ENCODE measurements at regions not wholly inside any gene's neighbourhood (a gene's known extent, or its start where the extent isn't known, plus 50 kb on each side); places are given as distances from the start of the nearest gene placed in this dataset.

DNA sequence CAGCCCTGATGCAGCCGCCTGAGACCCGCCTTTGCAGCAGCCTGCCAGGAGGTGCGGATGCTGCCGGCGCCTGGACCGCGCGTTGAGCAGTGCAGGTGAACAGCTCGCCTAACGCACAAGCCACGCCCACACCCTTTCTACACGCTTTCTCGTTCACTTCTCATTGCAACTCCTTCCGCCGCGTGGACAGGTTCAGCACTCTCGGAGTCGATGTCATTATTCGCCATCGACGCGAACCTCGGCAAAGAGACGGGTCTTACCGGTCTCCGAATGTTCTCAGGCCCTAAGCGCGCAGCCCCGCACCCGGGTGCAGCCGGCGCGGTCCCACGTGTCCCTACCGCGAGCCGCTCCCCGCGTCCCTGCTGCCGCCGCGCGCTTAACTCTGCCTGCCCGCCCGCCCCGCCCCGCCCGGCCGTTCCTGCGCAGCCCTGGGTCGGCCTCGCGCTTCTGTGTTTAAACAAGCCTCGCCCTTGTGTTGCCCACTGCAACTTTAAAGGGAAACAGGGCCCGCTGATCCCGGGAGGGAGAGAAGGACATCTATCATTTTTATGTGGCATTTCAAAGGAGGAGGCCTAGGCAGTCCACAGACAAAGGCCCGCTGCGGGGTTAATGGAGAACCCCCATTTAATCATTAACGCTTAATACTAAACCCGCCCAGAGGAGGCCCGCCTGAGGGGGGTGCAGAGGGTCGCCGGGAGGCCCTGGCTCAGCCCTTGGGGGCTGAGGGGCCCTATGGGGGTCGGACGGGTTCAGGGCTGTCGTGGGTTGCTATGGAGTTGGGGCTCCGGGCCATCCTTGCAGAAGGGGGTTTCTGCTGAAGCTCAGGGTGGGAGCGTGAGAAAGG, 128.5 kb downstream of the WDR11 start (continued):
- TF ChIP-seq, protein P1, sequence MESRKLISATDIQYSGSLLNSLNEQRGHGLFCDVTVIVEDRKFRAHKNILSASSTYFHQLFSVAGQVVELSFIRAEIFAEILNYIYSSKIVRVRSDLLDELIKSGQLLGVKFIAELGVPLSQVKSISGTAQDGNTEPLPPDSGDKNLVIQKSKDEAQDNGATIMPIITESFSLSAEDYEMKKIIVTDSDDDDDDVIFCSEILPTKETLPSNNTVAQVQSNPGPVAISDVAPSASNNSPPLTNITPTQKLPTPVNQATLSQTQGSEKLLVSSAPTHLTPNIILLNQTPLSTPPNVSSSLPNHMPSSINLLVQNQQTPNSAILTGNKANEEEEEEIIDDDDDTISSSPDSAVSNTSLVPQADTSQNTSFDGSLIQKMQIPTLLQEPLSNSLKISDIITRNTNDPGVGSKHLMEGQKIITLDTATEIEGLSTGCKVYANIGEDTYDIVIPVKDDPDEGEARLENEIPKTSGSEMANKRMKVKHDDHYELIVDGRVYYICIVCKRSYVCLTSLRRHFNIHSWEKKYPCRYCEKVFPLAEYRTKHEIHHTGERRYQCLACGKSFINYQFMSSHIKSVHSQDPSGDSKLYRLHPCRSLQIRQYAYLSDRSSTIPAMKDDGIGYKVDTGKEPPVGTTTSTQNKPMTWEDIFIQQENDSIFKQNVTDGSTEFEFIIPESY (IDR thresholded peaks at IDR 0.05) = no peak
- TF ChIP-seq, protein P2, sequence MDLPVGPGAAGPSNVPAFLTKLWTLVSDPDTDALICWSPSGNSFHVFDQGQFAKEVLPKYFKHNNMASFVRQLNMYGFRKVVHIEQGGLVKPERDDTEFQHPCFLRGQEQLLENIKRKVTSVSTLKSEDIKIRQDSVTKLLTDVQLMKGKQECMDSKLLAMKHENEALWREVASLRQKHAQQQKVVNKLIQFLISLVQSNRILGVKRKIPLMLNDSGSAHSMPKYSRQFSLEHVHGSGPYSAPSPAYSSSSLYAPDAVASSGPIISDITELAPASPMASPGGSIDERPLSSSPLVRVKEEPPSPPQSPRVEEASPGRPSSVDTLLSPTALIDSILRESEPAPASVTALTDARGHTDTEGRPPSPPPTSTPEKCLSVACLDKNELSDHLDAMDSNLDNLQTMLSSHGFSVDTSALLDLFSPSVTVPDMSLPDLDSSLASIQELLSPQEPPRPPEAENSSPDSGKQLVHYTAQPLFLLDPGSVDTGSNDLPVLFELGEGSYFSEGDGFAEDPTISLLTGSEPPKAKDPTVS (IDR thresholded peaks at IDR 0.05; ENCODE audit: low read depth, low read length) = no peak
- no peak for TF ChIP-seq SIX5 (IDR thresholded peaks at IDR 0.05; ENCODE audit: low read depth, low read length, severe bottlenecking)
- no peak for TF ChIP-seq SP1 (IDR thresholded peaks at IDR 0.05; ENCODE audit: low read depth, low read length)
- TF ChIP-seq POLR2A (IDR thresholded peaks at IDR 0.05; ENCODE audit: low read depth, low read length) = no peak
- no peak for TF ChIP-seq POLR2AphosphoS2 (IDR thresholded peaks at IDR 0.05; ENCODE audit: low read depth, low read length)
- no peak for TF ChIP-seq TBL1XR1 (IDR thresholded peaks at IDR 0.05; ENCODE audit: low read depth, low read length)
- TF ChIP-seq, protein P3, sequence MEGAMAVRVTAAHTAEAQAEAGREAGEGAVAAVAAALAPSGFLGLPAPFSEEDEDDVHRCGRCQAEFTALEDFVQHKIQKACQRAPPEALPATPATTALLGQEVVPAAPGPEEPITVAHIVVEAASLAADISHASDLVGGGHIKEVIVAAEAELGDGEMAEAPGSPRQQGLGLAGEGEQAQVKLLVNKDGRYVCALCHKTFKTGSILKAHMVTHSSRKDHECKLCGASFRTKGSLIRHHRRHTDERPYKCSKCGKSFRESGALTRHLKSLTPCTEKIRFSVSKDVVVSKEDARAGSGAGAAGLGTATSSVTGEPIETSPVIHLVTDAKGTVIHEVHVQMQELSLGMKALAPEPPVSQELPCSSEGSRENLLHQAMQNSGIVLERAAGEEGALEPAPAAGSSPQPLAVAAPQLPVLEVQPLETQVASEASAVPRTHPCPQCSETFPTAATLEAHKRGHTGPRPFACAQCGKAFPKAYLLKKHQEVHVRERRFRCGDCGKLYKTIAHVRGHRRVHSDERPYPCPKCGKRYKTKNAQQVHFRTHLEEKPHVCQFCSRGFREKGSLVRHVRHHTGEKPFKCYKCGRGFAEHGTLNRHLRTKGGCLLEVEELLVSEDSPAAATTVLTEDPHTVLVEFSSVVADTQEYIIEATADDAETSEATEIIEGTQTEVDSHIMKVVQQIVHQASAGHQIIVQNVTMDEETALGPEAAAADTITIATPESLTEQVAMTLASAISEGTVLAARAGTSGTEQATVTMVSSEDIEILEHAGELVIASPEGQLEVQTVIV (IDR thresholded peaks at IDR 0.05; ENCODE audit: borderline replicate concordance, partially characterized antibody) = no peak
- no peak for TF ChIP-seq CREB1 (IDR thresholded peaks at IDR 0.05; ENCODE audit: low read depth)

Data from GM12878 (cell line).